Liver (tissue), 3 donors: ENCODE measurements at regions not wholly inside any gene's neighbourhood (a gene's known extent, or its start where the extent isn't known, plus 50 kb on each side); places are given as distances from the start of the nearest gene placed in this dataset.

Source experiments
- ATF3 ChIP-seq: IDR thresholded peaks from 2 replicates; pipeline ENCODE4 v1.6.1; 2016; ENCODE audit warnings: antibody characterized with exemption
- CTCF ChIP-seq: fragments of 150-350 bp; IDR thresholded peaks from 2 replicates; pipeline ENCODE4 v1.5.1; 2017; ENCODE audit warnings: improper control_type of control experiment, low read depth, low read length; ENCODE audit not compliant: missing input control
- EGR1 ChIP-seq, 2 donors: IDR thresholded peaks; 2 replicates each; pipeline ENCODE4 v1.6.1; 2016 to 2018; ENCODE audit warnings: antibody characterized with exemption in 2 of 2, low read depth in 2 of 2
- GABPA ChIP-seq, 2 donors: IDR thresholded peaks in 1 of 2; conservative IDR thresholded peaks in 1 of 2; 2 replicates each; pipeline ENCODE4 v1.6.1; 2016; ENCODE audit warnings: antibody characterized with exemption in 2 of 2, mild to moderate bottlenecking in 1 of 2, moderate library complexity in 1 of 2
- MAX ChIP-seq: IDR thresholded peaks from 2 replicates; pipeline ENCODE4 v1.6.1; 2016; ENCODE audit warnings: antibody characterized with exemption
- RAD21 ChIP-seq, 2 donors: IDR thresholded peaks; 2 replicates each; pipeline ENCODE4 v1.6.1; 2016; ENCODE audit warnings: antibody characterized with exemption in 2 of 2, mild to moderate bottlenecking in 2 of 2
- REST ChIP-seq: IDR thresholded peaks from 2 replicates; pipeline ENCODE4 v1.6.1; 2016; ENCODE audit warnings: antibody characterized with exemption, mild to moderate bottlenecking
- RXRA ChIP-seq, 2 donors: IDR thresholded peaks; 2 replicates each; pipeline ENCODE4 v1.6.1; 2017 to 2018; ENCODE audit warnings: antibody characterized with exemption in 2 of 2, mild to moderate bottlenecking in 1 of 2
- TAF1 ChIP-seq: conservative IDR thresholded peaks from 2 replicates; pipeline ENCODE4 v1.6.1; 2016; ENCODE audit warnings: antibody characterized with exemption, mild to moderate bottlenecking
- YY1 ChIP-seq: IDR thresholded peaks from 2 replicates; pipeline ENCODE4 v1.6.1; 2016; ENCODE audit warnings: antibody characterized with exemption, mild to moderate bottlenecking
- ZBTB33 ChIP-seq: IDR thresholded peaks from 2 replicates; pipeline ENCODE4 v1.6.1; 2016; ENCODE audit warnings: antibody characterized with exemption
- donor health status: healthy.
- donor health status: healthy.

- TF ChIP-seq CTCF = no peak
- TF ChIP-seq ZBTB33 = no peak
- TF ChIP-seq GABPA (IDR thresholded peaks at IDR 0.05 in 1 of 2, conservative IDR thresholded peaks at IDR 0.05 in 1 of 2) = no peak
- no peak for TF ChIP-seq YY1
- TF ChIP-seq REST = no peak
- no peak for TF ChIP-seq RAD21 (IDR thresholded peaks at IDR 0.05)
- TF ChIP-seq TAF1 = no peak
- TF ChIP-seq EGR1 (IDR thresholded peaks at IDR 0.05; ENCODE audit: low read depth in 2 of 2) = no peak
- TF ChIP-seq ATF3 = no peak
- TF ChIP-seq RXRA (IDR thresholded peaks at IDR 0.05) = no peak
- TF ChIP-seq MAX = no peak
These were observed 711.7 kb upstream of the GOLIM4 start for GRCh38 chr3:168807448-168807847.
